ENCODE measurements at regions not wholly inside any gene's neighbourhood (a gene's known extent, or its start where the extent isn't known, plus 50 kb on each side); places are given as distances from the start of the nearest gene placed in this dataset.

DNA sequence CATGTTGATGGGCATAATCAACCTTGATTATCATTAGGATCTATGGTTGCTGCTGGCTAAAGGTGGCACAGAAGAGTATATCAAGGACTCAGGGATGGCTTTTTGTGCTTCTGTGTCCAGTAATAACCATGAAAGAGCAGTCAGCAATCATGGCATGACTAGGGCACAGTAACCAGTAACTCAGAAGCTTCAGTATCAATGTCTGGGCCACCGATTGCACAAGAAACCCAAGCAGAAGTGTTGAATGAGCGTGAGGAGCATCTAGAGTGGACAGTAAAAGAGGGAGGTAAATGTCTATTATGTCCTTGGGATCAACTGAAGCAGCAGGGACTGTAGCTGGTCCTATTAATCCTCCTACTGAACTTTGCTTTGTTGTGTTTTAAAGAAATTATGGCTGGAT is 81.5 kb upstream of the F13A1 start:
- TF ChIP-seq CEBPB (IDR thresholded peaks at IDR 0.05) (no peak), NFIC (IDR thresholded peaks at IDR 0.05) (no peak), TCF12 (IDR thresholded peaks at IDR 0.05; ENCODE audit: low read depth) (no peak), ZBTB7A (IDR thresholded peaks at IDR 0.05; ENCODE audit: low read depth) (no peak), TEAD4 (IDR thresholded peaks at IDR 0.05) (no peak), FOXM1 (IDR thresholded peaks at IDR 0.05; ENCODE audit: borderline replicate concordance, low read depth) (no peak), TAF1 (IDR thresholded peaks at IDR 0.05; ENCODE audit: low read depth) (no peak), EP300 (IDR thresholded peaks at IDR 0.05; ENCODE audit: borderline replicate concordance) (no peak), RAD21 (IDR thresholded peaks at IDR 0.05; ENCODE audit: low read depth) (no peak), YY1 (IDR thresholded peaks at IDR 0.05; ENCODE audit: low read depth) (no peak), CREB1 (IDR thresholded peaks at IDR 0.05; ENCODE audit: low read depth) (no peak), EGR1 (IDR thresholded peaks at IDR 0.05) (no peak)
- TF ChIP-seq, protein P1, sequence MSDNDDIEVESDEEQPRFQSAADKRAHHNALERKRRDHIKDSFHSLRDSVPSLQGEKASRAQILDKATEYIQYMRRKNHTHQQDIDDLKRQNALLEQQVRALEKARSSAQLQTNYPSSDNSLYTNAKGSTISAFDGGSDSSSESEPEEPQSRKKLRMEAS (IDR thresholded peaks at IDR 0.05): no peak
- TF ChIP-seq, protein P2, sequence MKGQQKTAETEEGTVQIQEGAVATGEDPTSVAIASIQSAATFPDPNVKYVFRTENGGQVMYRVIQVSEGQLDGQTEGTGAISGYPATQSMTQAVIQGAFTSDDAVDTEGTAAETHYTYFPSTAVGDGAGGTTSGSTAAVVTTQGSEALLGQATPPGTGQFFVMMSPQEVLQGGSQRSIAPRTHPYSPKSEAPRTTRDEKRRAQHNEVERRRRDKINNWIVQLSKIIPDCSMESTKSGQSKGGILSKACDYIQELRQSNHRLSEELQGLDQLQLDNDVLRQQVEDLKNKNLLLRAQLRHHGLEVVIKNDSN (IDR thresholded peaks at IDR 0.05): no peak
- TF ChIP-seq, protein P3, sequence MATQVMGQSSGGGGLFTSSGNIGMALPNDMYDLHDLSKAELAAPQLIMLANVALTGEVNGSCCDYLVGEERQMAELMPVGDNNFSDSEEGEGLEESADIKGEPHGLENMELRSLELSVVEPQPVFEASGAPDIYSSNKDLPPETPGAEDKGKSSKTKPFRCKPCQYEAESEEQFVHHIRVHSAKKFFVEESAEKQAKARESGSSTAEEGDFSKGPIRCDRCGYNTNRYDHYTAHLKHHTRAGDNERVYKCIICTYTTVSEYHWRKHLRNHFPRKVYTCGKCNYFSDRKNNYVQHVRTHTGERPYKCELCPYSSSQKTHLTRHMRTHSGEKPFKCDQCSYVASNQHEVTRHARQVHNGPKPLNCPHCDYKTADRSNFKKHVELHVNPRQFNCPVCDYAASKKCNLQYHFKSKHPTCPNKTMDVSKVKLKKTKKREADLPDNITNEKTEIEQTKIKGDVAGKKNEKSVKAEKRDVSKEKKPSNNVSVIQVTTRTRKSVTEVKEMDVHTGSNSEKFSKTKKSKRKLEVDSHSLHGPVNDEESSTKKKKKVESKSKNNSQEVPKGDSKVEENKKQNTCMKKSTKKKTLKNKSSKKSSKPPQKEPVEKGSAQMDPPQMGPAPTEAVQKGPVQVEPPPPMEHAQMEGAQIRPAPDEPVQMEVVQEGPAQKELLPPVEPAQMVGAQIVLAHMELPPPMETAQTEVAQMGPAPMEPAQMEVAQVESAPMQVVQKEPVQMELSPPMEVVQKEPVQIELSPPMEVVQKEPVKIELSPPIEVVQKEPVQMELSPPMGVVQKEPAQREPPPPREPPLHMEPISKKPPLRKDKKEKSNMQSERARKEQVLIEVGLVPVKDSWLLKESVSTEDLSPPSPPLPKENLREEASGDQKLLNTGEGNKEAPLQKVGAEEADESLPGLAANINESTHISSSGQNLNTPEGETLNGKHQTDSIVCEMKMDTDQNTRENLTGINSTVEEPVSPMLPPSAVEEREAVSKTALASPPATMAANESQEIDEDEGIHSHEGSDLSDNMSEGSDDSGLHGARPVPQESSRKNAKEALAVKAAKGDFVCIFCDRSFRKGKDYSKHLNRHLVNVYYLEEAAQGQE (IDR thresholded peaks at IDR 0.05; ENCODE audit: low read depth): no peak

DNA sequence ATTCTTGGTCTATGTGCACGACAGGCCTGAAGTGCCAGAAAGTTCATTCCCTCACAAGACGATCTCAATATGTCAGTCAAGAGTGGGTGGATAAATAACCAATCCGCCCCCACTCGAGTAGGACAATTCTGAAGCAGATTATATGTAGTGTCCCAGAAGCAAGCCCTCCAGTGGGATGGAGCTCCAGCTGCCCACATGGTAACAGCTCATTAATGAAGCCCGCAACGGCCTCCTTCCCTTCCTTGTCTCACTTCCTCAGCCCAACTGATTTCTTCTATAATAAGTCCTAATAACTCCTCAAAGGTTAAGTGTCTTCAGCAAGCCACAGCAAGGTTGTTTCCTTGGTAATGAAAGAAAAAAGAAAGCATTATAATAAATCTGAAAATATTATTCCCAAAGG is 82.1 kb upstream of the F13A1 start:
- TF ChIP-seq RAD21 (IDR thresholded peaks at IDR 0.05; ENCODE audit: low read depth) (no peak), TCF12 (IDR thresholded peaks at IDR 0.05; ENCODE audit: low read depth) (no peak), FOXM1 (IDR thresholded peaks at IDR 0.05; ENCODE audit: borderline replicate concordance, low read depth) (no peak), YY1 (IDR thresholded peaks at IDR 0.05; ENCODE audit: low read depth) (no peak), TAF1 (IDR thresholded peaks at IDR 0.05; ENCODE audit: low read depth) (no peak), NFIC (IDR thresholded peaks at IDR 0.05) (no peak), TEAD4 (IDR thresholded peaks at IDR 0.05) (no peak), EGR1 (IDR thresholded peaks at IDR 0.05) (no peak)
- TF ChIP-seq, protein P2 (IDR thresholded peaks at IDR 0.05): no peak
- TF ChIP-seq, protein P1 (IDR thresholded peaks at IDR 0.05): no peak

DNA sequence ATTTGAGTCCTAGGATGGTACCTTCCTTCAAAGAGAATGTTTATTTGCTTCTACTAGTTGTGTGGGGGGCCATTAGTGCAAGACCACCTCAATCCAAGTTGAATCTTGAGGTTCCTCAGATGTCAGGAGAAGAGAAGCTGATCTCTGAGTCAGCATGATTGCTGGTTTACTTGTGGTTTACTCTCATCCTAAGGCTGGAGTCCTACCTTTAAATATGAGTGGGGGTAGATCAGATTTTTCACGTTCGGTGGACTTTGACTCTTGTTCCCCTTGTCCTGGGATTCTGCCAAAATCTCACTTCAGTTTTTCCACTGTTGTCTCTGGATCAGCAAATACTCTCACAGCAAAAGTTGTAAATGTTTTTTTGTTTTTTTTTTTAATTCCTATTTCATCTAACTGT is 84.6 kb upstream of the F13A1 start:
- TF ChIP-seq TEAD4 (IDR thresholded peaks at IDR 0.05): no peak
- TF ChIP-seq NFIC (IDR thresholded peaks at IDR 0.05): no peak
- no peak for TF ChIP-seq TCF12 (IDR thresholded peaks at IDR 0.05; ENCODE audit: low read depth)
- TF ChIP-seq, protein P2 (IDR thresholded peaks at IDR 0.05): no peak
- TF ChIP-seq EGR1 (IDR thresholded peaks at IDR 0.05): no peak

DNA sequence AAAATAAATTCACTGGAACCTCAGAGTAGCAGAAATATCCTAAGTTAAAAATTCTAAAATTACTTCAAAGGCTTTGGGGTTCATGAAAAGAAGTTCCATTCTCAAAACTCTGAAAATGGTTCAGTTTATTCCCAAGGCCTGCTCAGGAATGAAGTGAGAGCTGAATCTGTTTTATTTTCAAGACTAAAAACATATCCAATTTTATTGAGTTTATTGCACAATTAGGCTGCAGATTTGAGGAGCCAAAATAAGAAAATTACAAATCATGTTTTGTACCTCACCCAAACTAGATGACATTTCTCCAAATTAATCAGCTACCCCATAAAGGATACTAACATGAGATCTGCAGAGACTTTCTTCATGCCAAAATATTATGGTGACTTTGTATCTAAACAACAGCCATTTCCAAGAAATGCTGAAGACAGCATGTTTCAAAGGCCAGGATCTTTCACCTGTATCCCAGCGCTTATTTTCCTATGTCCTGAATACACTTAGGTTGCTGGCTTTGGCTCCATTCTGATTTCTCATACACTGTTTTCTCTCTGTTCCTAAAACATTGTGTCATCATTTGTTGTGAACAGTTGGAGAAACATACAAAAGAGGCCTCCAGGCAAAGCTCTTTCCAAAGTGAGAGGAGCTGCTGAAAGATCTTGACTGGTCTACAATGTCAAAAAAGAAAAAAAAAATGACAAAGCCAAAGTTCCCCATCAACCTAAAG is 85.7 kb upstream of the F13A1 start:
- no peak for TF ChIP-seq RAD21 (IDR thresholded peaks at IDR 0.05; ENCODE audit: low read depth)
- TF ChIP-seq, protein P1 (IDR thresholded peaks at IDR 0.05): no peak
- no peak for TF ChIP-seq TCF12 (IDR thresholded peaks at IDR 0.05; ENCODE audit: low read depth)
- no peak for TF ChIP-seq EP300 (IDR thresholded peaks at IDR 0.05; ENCODE audit: borderline replicate concordance)
- TF ChIP-seq, protein P2 (IDR thresholded peaks at IDR 0.05): no peak
- no peak for TF ChIP-seq TEAD4 (IDR thresholded peaks at IDR 0.05)
- no peak for TF ChIP-seq FOXM1 (IDR thresholded peaks at IDR 0.05; ENCODE audit: borderline replicate concordance, low read depth)
- no peak for TF ChIP-seq TAF1 (IDR thresholded peaks at IDR 0.05; ENCODE audit: low read depth)
- TF ChIP-seq EGR1 (IDR thresholded peaks at IDR 0.05): no peak

DNA sequence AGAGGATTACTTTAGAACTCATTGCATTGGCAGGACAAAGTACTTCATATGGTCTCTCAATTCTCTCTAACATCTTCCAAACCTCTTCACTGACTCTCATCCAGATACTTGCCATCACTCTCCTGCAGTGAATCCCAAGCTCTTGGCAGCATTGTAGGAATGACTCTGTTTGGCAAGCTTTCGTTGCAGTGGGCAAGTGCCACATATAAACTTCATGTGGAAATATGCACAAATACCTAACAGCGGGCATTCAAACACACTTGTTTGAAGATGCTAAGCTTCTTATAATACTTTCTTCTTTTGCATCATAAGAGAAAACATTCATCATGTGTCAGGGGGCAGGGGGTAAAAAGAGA is 86.2 kb upstream of the F13A1 start:
- TF ChIP-seq CEBPB (IDR thresholded peaks at IDR 0.05) (no peak), YY1 (IDR thresholded peaks at IDR 0.05; ENCODE audit: low read depth) (no peak), TAF1 (IDR thresholded peaks at IDR 0.05; ENCODE audit: low read depth) (no peak), CREB1 (IDR thresholded peaks at IDR 0.05; ENCODE audit: low read depth) (no peak), ZBTB7A (IDR thresholded peaks at IDR 0.05; ENCODE audit: low read depth) (no peak), TEAD4 (IDR thresholded peaks at IDR 0.05) (no peak), EP300 (IDR thresholded peaks at IDR 0.05; ENCODE audit: borderline replicate concordance) (no peak), TCF12 (IDR thresholded peaks at IDR 0.05; ENCODE audit: low read depth) (no peak), RAD21 (IDR thresholded peaks at IDR 0.05; ENCODE audit: low read depth) (no peak), NFIC (IDR thresholded peaks at IDR 0.05) (no peak), FOXM1 (IDR thresholded peaks at IDR 0.05; ENCODE audit: borderline replicate concordance, low read depth) (no peak)
- TF ChIP-seq, protein P1 (IDR thresholded peaks at IDR 0.05): no peak
- TF ChIP-seq, protein P2 (IDR thresholded peaks at IDR 0.05): no peak
- TF ChIP-seq, protein P3 (IDR thresholded peaks at IDR 0.05; ENCODE audit: low read depth): no peak
